PFSK-1 (cell line): ENCODE measurements at regions not wholly inside any gene's neighbourhood (a gene's known extent, or its start where the extent isn't known, plus 50 kb on each side); places are given as distances from the start of the nearest gene placed in this dataset.

ENCODE experiments used
- FOXP2 ChIP-seq: optimal IDR thresholded peaks from 2 replicates; pipeline ENCODE3; 2011; ENCODE audit warnings: borderline replicate concordance, control low read depth, inconsistent platforms; ENCODE audit not compliant: insufficient read depth; ENCODE audit errors: extremely low read length, extremely low read depth
- POLR2AphosphoS5 ChIP-seq: IDR thresholded peaks from 2 replicates; pipeline ENCODE4 v1.6.1; 2012; ENCODE audit warnings: low read depth, mild to moderate bottlenecking, control low read depth, low read length, moderate library complexity
- REST ChIP-seq, 2 experiments: IDR thresholded peaks; 2 replicates each; pipeline versions ENCODE4 v1.6.1 to v1.8.0; 2011 to 2012; ENCODE audit warnings: low read depth in 2 of 2, low read length in 2 of 2, control low read depth in 1 of 2, inconsistent platforms in 1 of 2, mild to moderate bottlenecking in 1 of 2, moderate library complexity in 1 of 2; ENCODE audit not compliant: insufficient read depth in 1 of 2
- SIN3A ChIP-seq: IDR thresholded peaks from 2 replicates; pipeline ENCODE4 v1.6.1; 2012; ENCODE audit warnings: mild to moderate bottlenecking, low read length, moderate library complexity, borderline replicate concordance; ENCODE audit not compliant: insufficient read depth
- TAF1 ChIP-seq: IDR thresholded peaks from 2 replicates; pipeline ENCODE4 v1.6.1; 2012; ENCODE audit warnings: low read length, control low read depth, borderline replicate concordance; ENCODE audit not compliant: insufficient read depth

- no peak for TF ChIP-seq FOXP2
- TF ChIP-seq SIN3A: no peak
- no peak for TF ChIP-seq REST (IDR thresholded peaks at IDR 0.05; ENCODE audit: insufficient read depth in 1 of 2, low read depth in 2 of 2, low read length in 2 of 2)
- no peak for TF ChIP-seq TAF1
These were observed 94.8 kb upstream of the TMPRSS15 start for GRCh38 chr21:18498431-18498830.

GRCh38 chr21:18499761-18500376 lies 96.3 kb upstream of the TMPRSS15 start:
- TF ChIP-seq SIN3A (no peak), TAF1 (no peak), REST (IDR thresholded peaks at IDR 0.05; ENCODE audit: insufficient read depth in 1 of 2, low read depth in 2 of 2, low read length in 2 of 2) (no peak), FOXP2 (no peak)

- TF ChIP-seq POLR2AphosphoS5 (no peak), FOXP2 (no peak), SIN3A (no peak), TAF1 (no peak), REST (IDR thresholded peaks at IDR 0.05; ENCODE audit: insufficient read depth in 1 of 2, low read depth in 2 of 2, low read length in 2 of 2) (no peak)
These were observed 114.5 kb upstream of the TMPRSS15 start for GRCh38 chr21:18518054-18518481.

GRCh38 chr21:18521204-18521603 lies 117.6 kb upstream of the TMPRSS15 start:
- TF ChIP-seq TAF1 (no peak), POLR2AphosphoS5 (no peak), SIN3A (no peak), FOXP2 (no peak), REST (IDR thresholded peaks at IDR 0.05; ENCODE audit: insufficient read depth in 1 of 2, low read depth in 2 of 2, low read length in 2 of 2) (no peak)
